ENCODE measurements at regions not wholly inside any gene's neighbourhood (a gene's known extent, or its start where the extent isn't known, plus 50 kb on each side); places are given as distances from the start of the nearest gene placed in this dataset.
"Not testable (repeated sequence)": the region's sequence is repeated elsewhere in the genome, so short reads cannot be mapped to it uniquely, and the experiment has no call there.

- DNase-seq (ENCODE audit: low read depth in 1 of 2, low spot score in 1 of 2): peak in 1 of 2 experiments; percentile 29
- no peak for TF ChIP-seq CTCF (IDR thresholded peaks at IDR 0.05; ENCODE audit: insufficient read depth, low read length)
- no peak for TF ChIP-seq POLR2AphosphoS5 (IDR thresholded peaks at IDR 0.05; ENCODE audit: low read depth)
- no peak for TF ChIP-seq SPI1 (IDR thresholded peaks at IDR 0.05; ENCODE audit: borderline replicate concordance, low read depth)
- TF ChIP-seq REST (IDR thresholded peaks at IDR 0.05; ENCODE audit: insufficient replicate concordance, low read depth): no peak
- no peak for TF ChIP-seq GABPA (IDR thresholded peaks at IDR 0.05; ENCODE audit: low read depth)
- H3K27ac ChIP-seq (replicated peaks): peak overlapping the region; percentile 14; the same call in 1 of the 2 replicates
Observed at GRCh38 chr6:43884652-43885022, 114.6 kb downstream of the VEGFA start.

GRCh38 chr6:43883847-43884651 is 114.0 kb downstream of the VEGFA start:
- no peak for TF ChIP-seq POLR2AphosphoS5 (IDR thresholded peaks at IDR 0.05; ENCODE audit: low read depth)
- peak; percentile 73; the same call in 1 of the 2 replicates for TF ChIP-seq SPI1 (IDR thresholded peaks at IDR 0.05; ENCODE audit: borderline replicate concordance, low read depth)
- TF ChIP-seq CTCF (IDR thresholded peaks at IDR 0.05; ENCODE audit: insufficient read depth, low read length): no peak
- Histone ChIP-seq H3K4me3 (replicated peaks; ENCODE audit: insufficient read depth, low read length) (no peak overlapping the region), H3K27me3 (ENCODE audit: insufficient read depth, poor library complexity, severe bottlenecking) (no peaks in the 10 kb centered on the region), H3K27ac (replicated peaks) (peak overlapping the region; percentile 14; the same call in 1 of the 2 replicates)
- peak; percentile 43 to 73 for DNase-seq (ENCODE audit: low read depth in 1 of 2, low spot score in 1 of 2)

More at GRCh38 chr6:43884652-43885022, 114.6 kb downstream of the VEGFA start:
- Histone ChIP-seq H3K4me3 (replicated peaks; ENCODE audit: insufficient read depth, low read length) (no peak overlapping the region), H3K27me3 (ENCODE audit: insufficient read depth, poor library complexity, severe bottlenecking) (no peaks in the 10 kb centered on the region)

GRCh38 chr6:43882690-43883448 is 112.9 kb downstream of the VEGFA start:
- H3K4me3 ChIP-seq (replicated peaks; ENCODE audit: insufficient read depth, low read length); DNase-seq (ENCODE audit: low read depth in 1 of 2, low spot score in 1 of 2); H3K27me3 ChIP-seq (ENCODE audit: insufficient read depth, poor library complexity, severe bottlenecking); H3K27ac ChIP-seq (replicated peaks): not testable (repeated sequence)

- DNase-seq (ENCODE audit: low read depth in 1 of 2, low spot score in 1 of 2): no peak
- H3K27ac ChIP-seq (replicated peaks): no peak overlapping the region
- TF ChIP-seq SPI1 (IDR thresholded peaks at IDR 0.05; ENCODE audit: borderline replicate concordance, low read depth): no peak
- no peak for TF ChIP-seq CTCF (IDR thresholded peaks at IDR 0.05; ENCODE audit: insufficient read depth, low read length)
- no peak for TF ChIP-seq GABPA (IDR thresholded peaks at IDR 0.05; ENCODE audit: low read depth)
- no peak for TF ChIP-seq REST (IDR thresholded peaks at IDR 0.05; ENCODE audit: insufficient replicate concordance, low read depth)
- TF ChIP-seq POLR2AphosphoS5 (IDR thresholded peaks at IDR 0.05; ENCODE audit: low read depth): no peak
- H3K27me3 ChIP-seq (ENCODE audit: insufficient read depth, poor library complexity, severe bottlenecking): no peaks in the 10 kb centered on the region
- H3K4me3 ChIP-seq (replicated peaks; ENCODE audit: insufficient read depth, low read length): no peak overlapping the region
Observed at GRCh38 chr6:43880236-43881137, 110.5 kb downstream of the VEGFA start.
